ENCODE measurements at regions not wholly inside any gene's neighbourhood (a gene's known extent, or its start where the extent isn't known, plus 50 kb on each side); places are given as distances from the start of the nearest gene placed in this dataset.

DNA sequence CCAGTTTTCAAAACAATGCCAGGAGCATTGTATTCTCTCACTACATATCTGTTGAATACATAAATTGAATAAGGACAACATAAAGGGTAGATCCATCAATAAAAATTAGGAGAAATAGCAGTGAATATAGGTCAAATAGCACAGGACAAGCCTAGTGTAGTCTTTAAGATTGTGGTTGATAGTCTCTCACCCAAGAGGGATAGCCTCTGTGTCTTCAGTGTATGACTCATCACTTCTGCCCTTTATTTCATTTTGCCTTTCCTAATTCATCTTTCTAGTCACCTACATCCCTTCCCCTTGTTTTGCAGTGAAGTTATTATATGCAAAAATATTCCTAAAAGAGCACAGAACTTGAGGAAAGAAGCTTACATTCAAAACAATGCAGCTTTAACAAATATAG lies 335.0 kb upstream of the TUSC1 start:
- TF ChIP-seq, protein P1, sequence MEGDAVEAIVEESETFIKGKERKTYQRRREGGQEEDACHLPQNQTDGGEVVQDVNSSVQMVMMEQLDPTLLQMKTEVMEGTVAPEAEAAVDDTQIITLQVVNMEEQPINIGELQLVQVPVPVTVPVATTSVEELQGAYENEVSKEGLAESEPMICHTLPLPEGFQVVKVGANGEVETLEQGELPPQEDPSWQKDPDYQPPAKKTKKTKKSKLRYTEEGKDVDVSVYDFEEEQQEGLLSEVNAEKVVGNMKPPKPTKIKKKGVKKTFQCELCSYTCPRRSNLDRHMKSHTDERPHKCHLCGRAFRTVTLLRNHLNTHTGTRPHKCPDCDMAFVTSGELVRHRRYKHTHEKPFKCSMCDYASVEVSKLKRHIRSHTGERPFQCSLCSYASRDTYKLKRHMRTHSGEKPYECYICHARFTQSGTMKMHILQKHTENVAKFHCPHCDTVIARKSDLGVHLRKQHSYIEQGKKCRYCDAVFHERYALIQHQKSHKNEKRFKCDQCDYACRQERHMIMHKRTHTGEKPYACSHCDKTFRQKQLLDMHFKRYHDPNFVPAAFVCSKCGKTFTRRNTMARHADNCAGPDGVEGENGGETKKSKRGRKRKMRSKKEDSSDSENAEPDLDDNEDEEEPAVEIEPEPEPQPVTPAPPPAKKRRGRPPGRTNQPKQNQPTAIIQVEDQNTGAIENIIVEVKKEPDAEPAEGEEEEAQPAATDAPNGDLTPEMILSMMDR (IDR thresholded peaks at IDR 0.05), result no peak
- TF ChIP-seq POLR2A (IDR thresholded peaks at IDR 0.05), result no peak

Data from testis (tissue), 2 donors.